LNCAP (cell line): ENCODE measurements at regions not wholly inside any gene's neighbourhood (a gene's known extent, or its start where the extent isn't known, plus 50 kb on each side); places are given as distances from the start of the nearest gene placed in this dataset.

Experiments used
- CTCF ChIP-seq: fragments of 450-650 bp; IDR thresholded peaks from 2 replicates; pipeline ENCODE4 v1.5.1; 2017; ENCODE audit warnings: mild to moderate bottlenecking

DNA sequence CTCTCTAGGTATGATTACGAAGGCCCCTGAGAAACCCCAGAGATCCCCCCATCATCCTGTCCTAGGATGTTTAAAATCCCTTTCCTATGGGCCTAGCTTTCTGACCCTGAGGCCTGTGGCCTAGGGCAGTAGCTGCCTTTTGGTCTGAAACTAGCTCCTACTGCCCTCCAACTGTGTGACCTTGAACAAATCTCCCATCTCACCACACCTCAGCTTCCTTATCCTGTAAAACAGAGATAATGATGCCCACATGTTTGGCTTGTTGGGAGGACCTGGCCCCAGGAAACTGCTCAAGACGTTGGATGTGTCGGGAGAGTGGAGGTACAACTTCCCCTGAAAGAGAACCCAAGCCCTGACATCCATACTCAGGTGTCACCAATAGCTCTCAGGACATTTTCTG is 213.2 kb downstream of the SMAD2 start:
- TF ChIP-seq CTCF = no peak

- no peak for TF ChIP-seq CTCF
Measured at GRCh38 chr18:47716632-47717185, 213.8 kb downstream of the SMAD2 start.

GRCh38 chr18:47710451-47710850 is 220.0 kb downstream of the SMAD2 start:
- no peak for TF ChIP-seq CTCF

DNA sequence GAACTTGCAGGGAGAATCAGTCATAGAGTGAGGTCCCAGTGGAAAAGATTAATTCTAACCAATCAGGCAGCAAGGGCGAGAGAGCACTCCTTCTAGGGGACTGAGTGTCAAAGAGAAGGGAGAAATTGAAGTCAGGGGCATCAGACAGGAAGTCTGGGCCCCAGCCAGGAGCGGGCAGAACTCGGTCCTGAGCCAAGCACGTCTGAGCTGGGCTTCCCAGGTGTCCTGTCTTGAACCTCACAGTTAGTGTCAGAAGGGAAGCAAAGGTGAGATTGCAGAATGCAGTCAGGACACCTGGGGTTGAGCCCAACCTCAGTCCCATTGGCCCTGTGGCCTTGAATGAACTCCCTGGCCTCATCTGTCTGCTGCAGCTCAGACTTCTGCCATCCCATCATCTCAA is 220.9 kb downstream of the SMAD2 start:
- TF ChIP-seq CTCF = no peak

DNA sequence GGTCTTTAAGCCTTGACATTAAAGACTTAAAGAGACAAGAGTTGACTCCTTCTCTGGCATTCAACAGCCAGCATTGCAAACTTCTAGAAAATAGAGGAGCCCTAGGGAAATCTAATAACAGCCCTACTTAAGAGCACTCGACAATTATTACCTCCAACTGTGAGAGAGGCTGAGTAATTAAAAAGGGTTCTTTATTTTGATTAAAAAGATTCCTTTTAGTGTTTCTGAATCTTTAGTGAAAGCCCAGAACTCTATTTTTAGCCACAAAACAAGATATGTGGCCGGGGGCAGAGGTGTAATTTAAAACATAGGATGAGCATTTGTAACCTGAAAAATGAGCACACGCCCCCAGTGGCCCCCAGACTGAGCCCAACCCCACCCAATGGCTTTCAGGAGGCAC is 222.3 kb downstream of the SMAD2 start:
- no peak for TF ChIP-seq CTCF

- TF ChIP-seq CTCF = no peak
Measured at GRCh38 chr18:47701134-47701533, 229.3 kb downstream of the SMAD2 start.

DNA sequence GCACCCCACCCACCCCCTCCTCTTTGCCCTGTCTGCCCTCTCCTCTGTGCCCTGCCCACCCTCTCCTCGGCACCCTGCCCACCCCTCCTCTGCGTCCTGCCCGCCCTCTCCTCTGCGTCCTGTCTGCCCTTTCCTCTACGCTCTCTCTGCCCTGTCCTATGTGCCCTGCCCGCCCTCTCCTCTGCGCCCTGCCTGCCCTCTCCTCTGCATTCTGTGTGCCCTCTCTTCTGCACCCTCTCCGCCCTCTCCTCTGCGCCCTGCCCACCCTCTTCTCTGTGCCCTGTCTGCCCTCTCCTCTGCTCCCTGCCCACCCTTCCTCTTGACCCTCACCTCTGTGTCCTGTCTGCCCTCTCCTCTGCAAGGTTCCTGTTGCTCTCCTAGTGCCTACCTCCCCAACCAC is 233.6 kb downstream of the SMAD2 start:
- no peak for TF ChIP-seq CTCF

DNA sequence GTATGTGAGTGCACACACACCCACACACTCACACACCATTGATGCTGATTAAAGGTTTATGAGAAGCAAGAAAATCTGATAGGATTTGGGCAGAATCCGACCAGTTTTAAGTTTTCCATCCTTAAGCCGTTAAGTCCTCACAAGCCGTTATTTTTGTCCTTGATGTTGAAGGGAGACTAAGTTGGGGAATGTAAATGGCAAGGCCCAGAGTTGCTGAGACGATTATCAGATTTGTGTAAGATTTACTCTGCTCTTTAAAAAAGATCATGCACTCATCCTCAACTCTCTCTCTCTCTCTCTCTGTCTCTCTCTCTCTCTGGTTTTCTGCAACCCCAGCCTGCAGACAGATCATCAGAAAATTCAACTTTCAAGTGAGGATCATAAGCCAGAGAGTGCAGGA is 238.8 kb downstream of the SMAD2 start:
- no peak for TF ChIP-seq CTCF
